HG03432 (cell line): ENCODE measurements at regions not wholly inside any gene's neighbourhood (a gene's known extent, or its start where the extent isn't known, plus 50 kb on each side); places are given as distances from the start of the nearest gene placed in this dataset.
"Not testable (repeated sequence)": the region's sequence is repeated elsewhere in the genome, so short reads cannot be mapped to it uniquely, and the experiment has no call there.

Experiments
- ATAC-seq: cut with Tn5 transposase; IDR thresholded peaks from one replicate; pipeline ENCODE4 v1.9.1; 2021; ENCODE audit warnings: mild to moderate bottlenecking, moderate library complexity; ENCODE audit not compliant: unreplicated experiment

GRCh38 chr12:19624491-19624890 is 185.2 kb downstream of the AEBP2 start:
- ATAC-seq = no peak

DNA sequence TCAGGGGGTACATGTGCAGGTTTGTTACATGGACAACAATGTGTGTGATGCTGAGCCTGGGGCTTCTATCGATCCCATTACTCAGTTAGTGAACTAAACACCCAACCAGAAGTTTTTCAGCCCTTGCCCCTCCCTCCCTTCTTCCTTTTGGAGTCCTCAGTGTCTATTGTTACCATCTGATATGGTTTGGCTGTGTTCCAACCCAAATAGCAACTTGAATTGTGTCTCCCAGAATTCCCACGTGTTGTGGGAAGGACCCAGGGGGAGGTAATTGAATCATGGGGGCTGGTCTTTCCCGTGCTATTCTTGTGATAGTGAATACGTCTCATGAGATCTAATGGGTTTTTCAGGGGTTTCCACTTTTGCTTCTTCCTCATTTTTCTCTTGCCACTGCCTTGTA is 186.3 kb downstream of the AEBP2 start:
- ATAC-seq = not testable (repeated sequence)

GRCh38 chr12:19627719-19628118 is 188.4 kb downstream of the AEBP2 start:
- no peak for ATAC-seq

DNA sequence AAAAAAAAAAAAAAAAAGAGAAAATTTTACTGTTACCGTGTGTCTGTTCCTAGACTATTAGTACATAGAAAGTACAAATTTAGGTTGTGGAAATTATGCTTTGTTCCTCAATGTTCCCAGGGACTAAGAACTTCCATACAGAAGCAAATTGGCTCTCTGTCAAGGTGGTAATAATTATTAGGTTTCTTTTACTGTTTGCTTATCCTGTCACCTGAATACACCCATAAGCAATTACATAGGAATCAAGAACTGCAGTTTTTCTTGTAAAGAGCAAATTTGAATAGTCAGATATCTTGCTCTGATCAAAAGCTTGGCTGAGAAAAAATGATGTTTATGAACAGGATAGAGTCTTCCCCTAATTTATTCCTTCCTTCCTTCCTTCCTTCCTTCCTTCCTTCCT is 191.2 kb downstream of the AEBP2 start:
- no peak for ATAC-seq

GRCh38 chr12:19633194-19633593 is 193.9 kb downstream of the AEBP2 start:
- ATAC-seq = no peak

- no peak for ATAC-seq
Observed at GRCh38 chr12:19633641-19634040, 194.3 kb downstream of the AEBP2 start.

- no peak for ATAC-seq
Observed at GRCh38 chr12:19639781-19640415, 200.6 kb downstream of the AEBP2 start.

DNA sequence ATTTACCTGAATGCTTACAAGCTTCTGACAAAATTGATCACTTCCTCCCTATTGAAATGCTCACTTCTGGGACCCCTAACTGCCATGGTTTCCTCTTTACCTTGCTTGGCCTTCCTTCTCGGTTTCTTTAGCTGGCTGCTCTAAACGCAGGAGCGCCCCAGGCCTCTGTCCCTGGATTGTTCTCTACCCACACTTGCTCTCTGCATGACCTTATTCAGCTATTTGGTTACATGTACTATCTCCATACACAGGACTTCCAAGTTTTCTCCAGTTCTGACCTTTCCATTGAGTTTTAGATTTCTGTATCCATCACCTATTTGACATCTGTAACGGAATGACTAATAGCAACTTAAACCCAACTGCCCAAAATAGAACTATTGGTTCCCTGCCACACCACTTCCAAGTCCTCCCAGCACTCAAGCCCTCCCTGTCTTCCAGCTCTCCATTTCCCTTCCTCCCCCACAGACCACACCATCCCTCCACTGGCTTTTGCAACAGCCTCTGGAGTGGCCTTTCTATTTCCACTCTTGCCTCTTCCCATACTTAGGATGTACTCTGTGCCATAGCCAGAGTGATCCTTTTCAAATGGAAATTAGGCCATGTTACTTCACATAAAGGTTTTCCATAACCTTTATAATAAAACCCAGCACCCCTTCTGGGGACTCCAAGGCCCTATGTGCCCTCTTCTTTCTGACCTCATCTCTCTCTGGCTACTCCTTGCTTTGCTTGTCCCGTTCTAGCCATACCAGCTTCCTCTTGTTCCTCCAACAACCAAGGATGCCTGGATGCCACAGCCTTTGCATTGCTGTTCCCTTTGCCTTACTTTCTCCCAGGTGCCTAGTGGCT is 202.2 kb downstream of the AEBP2 start:
- ATAC-seq = no peak

DNA sequence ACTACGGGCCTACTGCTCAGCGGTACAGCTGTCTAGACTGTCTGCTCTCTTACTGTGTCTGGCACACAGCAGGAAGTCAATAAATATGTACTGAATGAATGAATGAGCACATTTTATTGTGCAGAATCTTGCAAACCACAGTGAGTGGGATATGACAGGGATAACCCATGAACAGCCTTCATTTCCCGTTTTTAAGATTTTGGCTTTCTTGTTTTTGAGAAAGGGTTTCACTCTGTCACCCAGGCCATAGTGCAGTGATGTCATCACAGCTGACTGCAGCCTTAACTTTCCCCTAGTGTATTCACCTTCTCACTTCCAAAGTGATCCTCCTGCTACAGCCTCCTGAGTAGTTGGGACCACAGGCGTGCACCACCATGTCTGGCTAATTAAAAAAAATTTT is 203.1 kb downstream of the AEBP2 start:
- ATAC-seq = no peak

GRCh38 chr12:19643635-19644034 is 204.3 kb downstream of the AEBP2 start:
- ATAC-seq = no peak

DNA sequence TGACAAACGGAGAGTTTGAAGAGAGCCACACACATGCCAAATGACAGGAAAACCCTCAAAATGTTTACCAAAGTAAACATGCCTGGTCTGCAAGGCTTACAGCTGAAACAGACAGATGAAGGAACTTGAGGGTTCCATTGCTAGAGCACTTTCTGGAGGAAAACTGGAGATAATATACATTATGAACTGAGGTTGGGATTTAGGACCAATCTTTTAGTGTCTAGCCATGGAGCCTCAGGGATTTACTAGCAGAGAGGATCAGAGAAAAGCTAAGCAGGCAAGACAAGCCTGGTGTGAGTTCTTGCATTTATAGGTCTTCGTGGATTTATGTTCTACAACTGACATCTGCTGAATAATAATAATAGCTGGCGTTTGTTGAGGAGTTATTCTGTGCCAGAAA is 205.3 kb downstream of the AEBP2 start:
- ATAC-seq = no peak

- no peak for ATAC-seq
Observed at GRCh38 chr12:19645823-19646222, 206.5 kb downstream of the AEBP2 start.

GRCh38 chr12:19646599-19646998 is 207.3 kb downstream of the AEBP2 start:
- no peak for ATAC-seq

DNA sequence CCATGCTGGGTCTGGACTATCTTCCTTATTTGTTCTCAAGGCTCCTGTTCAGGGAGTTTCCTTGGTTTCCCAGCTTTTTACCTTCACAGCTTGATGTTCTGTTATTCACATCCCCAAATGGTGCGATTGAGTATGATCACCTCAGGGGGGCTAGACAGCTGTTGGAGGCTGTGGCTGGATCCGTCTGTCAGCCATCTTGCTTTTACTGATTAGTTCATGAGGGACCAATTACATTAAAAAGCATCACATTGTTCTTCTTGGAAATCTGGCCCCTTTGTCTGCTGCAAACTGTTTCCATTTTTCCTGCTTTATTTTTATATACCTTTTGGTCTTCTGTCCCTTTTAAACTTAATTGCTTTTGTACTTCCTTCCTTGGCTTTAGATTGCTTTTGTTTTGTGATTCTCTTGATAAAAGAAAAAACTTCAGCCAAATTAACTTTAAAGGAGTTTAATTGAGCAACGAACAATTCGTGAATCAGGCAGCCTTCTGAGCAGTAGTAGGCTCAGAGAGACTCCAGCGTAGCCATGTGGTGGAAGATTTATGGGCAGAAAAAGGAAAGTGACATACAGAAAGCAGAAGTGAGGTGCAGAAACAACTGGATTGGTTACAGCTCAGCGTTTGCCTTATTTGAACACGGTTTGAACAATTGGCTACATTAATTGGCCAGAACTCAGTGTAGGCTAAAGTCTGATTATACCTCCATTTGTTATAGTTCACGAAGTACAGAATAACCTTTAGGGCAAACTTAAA is 208.7 kb downstream of the AEBP2 start:
- no peak for ATAC-seq

- no peak for ATAC-seq
Observed at GRCh38 chr12:19648591-19648990, 209.3 kb downstream of the AEBP2 start.

DNA sequence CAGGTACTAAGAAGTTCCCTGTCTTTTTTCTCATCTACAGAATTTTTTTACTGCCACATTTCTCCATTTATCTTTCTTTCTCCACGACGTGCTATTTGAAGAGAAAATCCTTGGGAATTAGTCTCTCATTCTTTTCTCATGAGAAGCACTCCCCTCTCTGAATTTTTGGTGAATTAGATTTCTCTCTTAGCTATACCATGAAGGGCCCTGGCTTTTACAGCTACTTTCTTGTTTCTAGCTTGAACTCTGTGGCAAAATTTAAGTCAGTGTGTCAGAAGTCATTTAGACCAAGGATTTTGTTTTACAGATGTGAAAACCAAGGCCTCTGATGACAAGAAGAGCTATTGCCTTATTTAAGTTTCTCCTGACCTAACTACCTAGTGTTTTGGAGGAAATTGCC is 213.1 kb downstream of the AEBP2 start:
- no peak for ATAC-seq

DNA sequence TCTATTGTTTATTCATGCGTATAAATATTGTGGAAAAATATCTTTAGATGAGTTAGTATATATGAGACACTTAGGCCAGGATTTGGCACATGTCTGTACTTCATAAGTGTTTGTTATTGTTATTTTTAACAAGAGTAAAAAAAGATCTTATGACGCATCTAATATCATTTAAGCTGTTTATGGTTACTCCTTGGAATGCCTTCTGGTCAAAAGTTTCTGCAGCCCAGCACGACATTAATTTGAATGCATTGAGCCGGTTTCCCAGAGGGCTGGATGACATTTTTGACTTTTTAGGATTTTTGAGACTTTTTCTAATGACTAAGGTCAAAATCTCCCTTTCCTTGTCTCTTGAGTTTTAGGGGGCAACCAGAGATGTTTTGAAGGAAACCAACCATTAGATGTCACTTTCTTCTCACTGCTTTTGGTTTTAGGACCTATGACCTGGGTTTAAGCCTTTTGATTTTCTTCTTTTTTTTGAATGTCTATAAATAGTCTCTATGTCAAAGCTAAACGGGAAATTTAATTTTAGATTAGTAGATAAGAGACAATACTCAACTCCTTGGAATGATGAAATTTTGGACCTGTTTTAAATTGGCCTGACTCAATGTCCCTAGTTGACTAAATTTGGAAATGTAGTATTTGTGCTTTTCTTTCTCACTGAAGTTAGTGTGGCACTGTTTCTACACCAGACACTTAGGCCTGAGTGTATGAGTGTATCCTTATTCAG is 215.5 kb downstream of the AEBP2 start:
- ATAC-seq = no peak

DNA sequence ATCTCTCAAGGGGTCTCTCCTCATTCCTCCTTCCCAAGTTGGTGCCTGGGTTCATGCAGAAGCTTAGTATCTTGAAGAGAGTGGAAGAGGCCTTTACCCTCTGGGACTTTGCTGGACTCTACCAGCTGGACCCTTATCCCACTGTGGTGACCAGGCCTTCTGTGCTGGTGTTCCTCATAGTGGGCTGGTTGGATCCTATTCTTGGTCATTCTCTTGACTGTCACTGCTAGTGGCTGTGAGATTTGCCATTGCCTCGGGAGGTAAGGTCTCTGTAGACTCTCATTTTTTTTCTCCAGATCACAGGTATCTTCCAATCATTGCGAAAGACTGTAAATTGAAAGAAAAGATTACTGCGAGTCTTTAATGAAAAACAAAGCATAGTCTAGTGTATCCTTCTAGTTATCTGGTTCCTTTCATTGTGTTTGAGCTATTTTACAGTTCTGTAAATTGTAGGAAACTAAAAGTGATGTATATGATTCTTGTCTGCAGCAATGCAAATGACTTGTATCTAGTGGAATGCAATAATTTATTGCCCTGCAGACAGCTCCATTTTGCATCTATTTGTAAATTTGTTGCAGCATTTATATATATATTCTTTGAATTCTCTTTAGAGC is 217.9 kb downstream of the AEBP2 start:
- no peak for ATAC-seq

DNA sequence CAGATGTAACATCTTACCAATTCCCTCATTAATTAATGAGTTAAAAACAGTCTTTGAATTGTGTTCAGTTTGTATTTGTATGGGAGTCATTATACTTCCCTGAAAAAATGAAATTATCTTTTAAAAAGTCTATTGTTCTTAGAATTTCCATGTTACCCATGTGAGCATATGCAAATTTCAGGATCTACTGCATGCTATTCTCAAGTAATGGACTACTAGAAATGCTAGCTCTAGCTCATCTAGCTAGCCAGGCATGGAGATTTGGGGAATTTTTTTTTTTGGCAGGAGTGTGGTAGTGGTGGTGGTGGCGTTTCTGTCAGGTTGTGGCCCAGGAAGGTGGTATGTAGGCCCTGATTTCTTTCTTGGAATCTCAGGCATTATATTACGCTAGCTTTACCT is 218.4 kb downstream of the AEBP2 start:
- ATAC-seq = no peak

GRCh38 chr12:19659086-19659485 is 219.8 kb downstream of the AEBP2 start:
- ATAC-seq = no peak

DNA sequence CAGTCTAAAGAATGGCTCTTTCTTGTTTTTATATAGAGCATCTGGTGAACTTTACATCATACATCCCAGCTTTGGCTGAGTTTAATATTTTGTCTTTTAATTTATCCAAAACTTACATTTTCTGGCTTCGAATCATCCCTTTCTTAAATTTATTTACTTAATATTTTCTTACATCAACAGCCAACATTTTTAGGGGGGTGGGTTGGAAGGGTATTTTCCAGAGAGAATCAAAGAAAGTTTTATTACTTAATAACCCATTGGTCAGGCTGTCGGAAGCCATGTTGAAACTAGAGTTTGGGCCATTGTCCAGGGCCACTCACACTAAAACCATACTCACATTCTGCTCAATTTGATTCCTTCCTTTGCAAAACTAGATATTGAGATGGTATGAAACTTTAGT is 220.2 kb downstream of the AEBP2 start:
- ATAC-seq = no peak
